HCT116 (cell line): ENCODE measurements at regions not wholly inside any gene's neighbourhood (a gene's known extent, or its start where the extent isn't known, plus 50 kb on each side); places are given as distances from the start of the nearest gene placed in this dataset.

Experiments used
- ATAC-seq: fragments of 200-7000 bp; cut with Tn5 transposase; 2 replicates; pipeline ENCODE4 v1.9.1; 2020; ENCODE audit warnings: mild to moderate bottlenecking, moderate library complexity
- BruUV-seq: library from RNA; stranded (reverse); fragments of 400-500 nt; replicated peaks from 2 replicates; lab custom pipeline; 2021; lab: Mats Ljungman, UMichigan
- CTCF ChIA-PET: fragments of 300-600 bp; sonication (Branson Sonifier 250); formaldehyde crosslinking; loops from one replicate; lab custom pipeline; 2021; ENCODE audit warnings: antibody characterized with exemption; lab: Charles Lee
- POLR2A ChIA-PET: fragments of 300-600, 350-600 bp; sonication (Branson Sonifier 250); formaldehyde crosslinking; loops from one replicate; lab custom pipeline; 2021; ENCODE audit warnings: antibody characterized with exemption; lab: Charles Lee
- RAD21 ChIA-PET, 2 experiments: fragments of 300-600 bp; sonication (Branson Sonifier 250); formaldehyde crosslinking; loops; one replicate each; lab custom pipeline; 2023; ENCODE audit warnings: low total read pairs in 2 of 2; ENCODE audit not compliant: uncharacterized antibody in 2 of 2, unreplicated experiment in 2 of 2, low non-redundant PET in 1 of 2; lab: Charles Lee
- DNase-seq: peaks from one replicate; pipeline ENCODE4 v3.0.0-alpha.2; 2010; ENCODE audit warnings: low read depth, low spot score
- H2AFZ ChIP-seq: fragments of 200-600 bp; shearing (Covaris generic), sonication (generic); 2 replicates; pipeline ENCODE4 v1.6.1; 2017; ENCODE audit warnings: low read depth, mixed run types, mixed read lengths, antibody characterized with exemption, low read length; ENCODE audit not compliant: poor library complexity, severe bottlenecking
- H3K27ac ChIP-seq: 2 replicates; pipeline ENCODE4 v1.5.1; 2012; ENCODE audit warnings: low read depth, low read length
- H3K27me3 ChIP-seq: fragments of 200-600 bp; sonication (generic); 2 replicates; pipeline ENCODE4 v1.6.1; 2016; ENCODE audit warnings: mixed run types, low read length, mixed read lengths; ENCODE audit not compliant: insufficient read depth
- H3K36me3 ChIP-seq, 2 experiments: fragments of 200-500 bp in 1 of 2; fragments of 200-600 bp in 1 of 2; sonication (Bioruptor generic) in 1 of 2; sonication (generic) in 1 of 2; 2 replicates each; pipeline versions ENCODE4 v1.5.1 to v1.6.1; 2014 to 2016; ENCODE audit warnings: low read length in 2 of 2, inconsistent platforms in 1 of 2, mixed read lengths in 1 of 2, mixed run types in 1 of 2; ENCODE audit not compliant: insufficient read depth in 2 of 2, control insufficient read depth in 1 of 2
- H3K4me1 ChIP-seq, 2 experiments: fragments of 200-600 bp in 1 of 2; sonication (generic) in 1 of 2; 2 replicates each; pipeline versions ENCODE4 v1.5.1 to v1.6.1; 2012 to 2017; ENCODE audit warnings: low read length in 2 of 2, inconsistent platforms in 1 of 2, mild to moderate bottlenecking in 1 of 2, mixed read lengths in 1 of 2, mixed run types in 1 of 2, moderate library complexity in 1 of 2; ENCODE audit not compliant: insufficient read depth in 2 of 2, control insufficient read depth in 1 of 2
- H3K4me2 ChIP-seq: fragments of 200-600 bp; sonication (generic); 2 replicates; pipeline ENCODE4 v1.6.1; 2017; ENCODE audit warnings: mixed run types, low read length, mixed read lengths
- H3K4me3 ChIP-seq, 2 experiments: fragments of 200-600 bp in 1 of 2; sonication (generic) in 1 of 2; replicated peaks in 1 of 2; 2 replicates each; pipeline ENCODE4 v1.5.1; 2011 to 2016; ENCODE audit warnings: low read length in 2 of 2, control low read depth in 1 of 2, low read depth in 1 of 2, mild to moderate bottlenecking in 1 of 2, mixed read lengths in 1 of 2, mixed run types in 1 of 2
- H3K79me2 ChIP-seq: fragments of 200-600 bp; sonication (generic); 2 replicates; pipeline ENCODE4 v1.6.1; 2017; ENCODE audit warnings: mild to moderate bottlenecking, mixed run types, low read length, moderate library complexity, mixed read lengths; ENCODE audit not compliant: insufficient read depth
- H3K9ac ChIP-seq: fragments of 200-600 bp; sonication (generic); 2 replicates; pipeline ENCODE4 v1.6.1; 2016; ENCODE audit warnings: low read length, mixed read lengths
- H3K9me2 ChIP-seq: fragments of 200-600 bp; sonication (generic), shearing (Covaris generic); 2 replicates; pipeline ENCODE4 v1.6.1; 2017; ENCODE audit warnings: mixed run types, mild to moderate bottlenecking, moderate library complexity; ENCODE audit not compliant: insufficient read depth
- H3K9me3 ChIP-seq, 2 experiments: fragments of 200-500 bp in 1 of 2; fragments of 200-600 bp in 1 of 2; sonication (Bioruptor generic) in 1 of 2; sonication (generic) in 1 of 2; 2 replicates each; pipeline ENCODE4 v1.6.1; 2014 to 2017; ENCODE audit warnings: low read length in 2 of 2, mixed read lengths in 2 of 2, inconsistent platforms in 1 of 2, low read depth in 1 of 2, mild to moderate bottlenecking in 1 of 2, mixed run types in 1 of 2, moderate library complexity in 1 of 2; ENCODE audit not compliant: control insufficient read depth in 1 of 2, insufficient read depth in 1 of 2
- H4K20me1 ChIP-seq: fragments of 200-600 bp; sonication (generic), shearing (Covaris generic); 2 replicates; pipeline ENCODE4 v1.6.1; 2017; ENCODE audit warnings: mixed run types, mild to moderate bottlenecking, moderate library complexity; ENCODE audit not compliant: insufficient read depth
- ATF3 ChIP-seq: IDR thresholded peaks from 2 replicates; pipeline ENCODE4 v1.6.1; 2012
- CEBPB ChIP-seq: IDR thresholded peaks from 2 replicates; pipeline ENCODE4 v1.6.1; 2012; ENCODE audit warnings: low read depth
- EGR1 ChIP-seq: IDR thresholded peaks from 2 replicates; pipeline ENCODE4 v1.6.1; 2012; ENCODE audit warnings: low read depth
- ELF1 ChIP-seq: IDR thresholded peaks from 2 replicates; pipeline ENCODE4 v1.6.1; 2012; ENCODE audit warnings: low read depth, borderline replicate concordance
- EZH2 ChIP-seq: fragments of 200-600 bp; sonication (generic); IDR thresholded peaks from 2 replicates; pipeline ENCODE4 v1.6.1; 2017; ENCODE audit warnings: antibody characterized with exemption, mixed run types
- EZH2phosphoT487 ChIP-seq: fragments of 200-600 bp; IDR thresholded peaks from 2 replicates; pipeline ENCODE4 v1.6.1; 2018; ENCODE audit warnings: antibody characterized with exemption, borderline replicate concordance
- FOSL1 ChIP-seq: IDR thresholded peaks from 2 replicates; pipeline ENCODE4 v1.6.1; 2012; ENCODE audit warnings: low read depth
- POLR2A ChIP-seq: IDR thresholded peaks from 2 replicates; pipeline ENCODE4 v1.7.0; 2011; ENCODE audit warnings: borderline replicate concordance; ENCODE audit not compliant: insufficient read depth, insufficient read length; ENCODE audit errors: extremely low read depth
- POLR2AphosphoS5 ChIP-seq: IDR thresholded peaks from 2 replicates; pipeline ENCODE4 v1.6.1; 2011; ENCODE audit warnings: mild to moderate bottlenecking, low read depth, low read length, moderate library complexity
- SP1 ChIP-seq: IDR thresholded peaks from 2 replicates; pipeline ENCODE4 v1.6.1; 2012; ENCODE audit warnings: low read depth
- SRF ChIP-seq: IDR thresholded peaks from 2 replicates; pipeline ENCODE4 v1.6.1; 2012; ENCODE audit warnings: low read depth
- intact Hi-C: fragments of 100-400 bp; cut with micrococcal nuclease; formaldehyde crosslinking; loops from 2 replicates; pipeline ENCODE4 v1.10.0; 2022
- TF ChIP-seq, protein P1 (sequence below), 3 experiments: fragments of 200-600 bp in 1 of 3; sonication (generic) in 1 of 3; IDR thresholded peaks in 2 of 3; conservative IDR thresholded peaks in 1 of 3; 2 replicates each; pipeline ENCODE4 v1.5.1; 2012 to 2017; ENCODE audit warnings: low read depth in 2 of 3, low read length in 2 of 3, antibody characterized with exemption in 1 of 3, borderline replicate concordance in 1 of 3, control low read depth in 1 of 3, mild to moderate bottlenecking in 1 of 3, mixed read lengths in 1 of 3, mixed run types in 1 of 3, moderate library complexity in 1 of 3; ENCODE audit not compliant: insufficient read depth in 1 of 3
- TF ChIP-seq, protein P2 (sequence below): IDR thresholded peaks from 2 replicates; pipeline ENCODE4 v1.6.1; 2011; ENCODE audit warnings: mild to moderate bottlenecking, low read length, moderate library complexity; ENCODE audit not compliant: insufficient replicate concordance; ENCODE audit errors: extremely low read depth
- TF ChIP-seq, protein P3 (sequence below): IDR thresholded peaks from 2 replicates; pipeline ENCODE4 v1.6.1; 2012

DNA sequence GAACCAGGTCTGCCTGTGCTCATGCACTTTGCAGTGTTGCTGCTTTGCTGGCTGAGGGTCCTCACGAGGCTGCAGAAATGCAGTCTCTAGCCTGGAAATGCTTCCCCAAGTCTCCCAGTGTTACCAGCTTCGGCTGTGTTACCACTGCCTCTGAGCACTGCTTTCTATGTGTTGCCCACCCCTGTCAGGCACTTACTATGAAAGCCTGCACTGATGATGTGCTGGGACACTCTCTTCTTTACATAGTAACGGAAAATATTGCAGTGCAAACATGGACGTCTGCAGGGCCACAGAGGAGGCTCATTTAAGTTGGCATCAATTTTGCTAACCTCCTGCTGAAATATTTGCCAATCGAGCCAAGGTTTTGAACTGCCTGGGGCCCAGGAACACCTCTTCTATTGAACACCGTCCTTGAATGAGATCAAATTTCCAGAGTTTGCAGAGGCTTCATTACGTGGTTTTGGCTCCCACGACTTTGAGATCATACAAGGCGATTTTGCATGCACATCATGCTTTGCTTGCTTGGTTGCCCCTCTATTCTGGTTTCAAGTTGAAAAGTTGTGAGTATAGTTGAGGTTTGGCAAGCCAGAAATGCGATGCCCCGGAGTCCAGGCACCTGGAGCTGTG, 404.7 kb upstream of the PODXL start:
- Histone ChIP-seq H3K4me1 (no peaks in the 10 kb centered on the region), H3K4me3 (no peak overlapping the region), H4K20me1 (no peaks in the 10 kb centered on the region), H3K36me3 (no peaks in the 10 kb centered on the region), H3K9ac (no peak overlapping the region), H3K79me2 (no peaks in the 10 kb centered on the region), H3K9me2 (no peaks in the 10 kb centered on the region), H3K27ac (no peak overlapping the region), H3K27me3 (peaks cover 50% of the 10 kb centered on the region), H3K4me2 (no peak overlapping the region), H3K9me3 (no peaks in the 10 kb centered on the region), H2AFZ (no peak overlapping the region)
- no TSS peak for BruUV-seq
- ChIA-PET RAD21 (no interaction called here), POLR2A (no interaction called here), CTCF (no interaction called here)
- no peak for ATAC-seq
- no peak for TF ChIP-seq SRF
- TF ChIP-seq CEBPB = no peak
- no peak for TF ChIP-seq SP1
- no peak for TF ChIP-seq POLR2A
- intact Hi-C loops = no loop called here
- no peak for DNase-seq

- Histone ChIP-seq H3K27me3 (peaks cover 43% of the 10 kb centered on the region; the same call in 1 of the 2 replicates), H3K27ac (no peak overlapping the region), H3K4me3 (no peak overlapping the region), H3K4me1 (no peaks in the 10 kb centered on the region), H3K79me2 (no peaks in the 10 kb centered on the region), H3K9ac (no peak overlapping the region), H3K9me3 (no peaks in the 10 kb centered on the region), H3K36me3 (no peaks in the 10 kb centered on the region), H2AFZ (no peak overlapping the region), H4K20me1 (no peaks in the 10 kb centered on the region), H3K9me2 (no peaks in the 10 kb centered on the region), H3K4me2 (no peak overlapping the region)
- no TSS peak for BruUV-seq
- DNase-seq (no peak), ATAC-seq (no peak)
- ChIA-PET POLR2A (no interaction called here), RAD21 (no interaction called here), CTCF (no interaction called here)
- TF ChIP-seq, protein P1, sequence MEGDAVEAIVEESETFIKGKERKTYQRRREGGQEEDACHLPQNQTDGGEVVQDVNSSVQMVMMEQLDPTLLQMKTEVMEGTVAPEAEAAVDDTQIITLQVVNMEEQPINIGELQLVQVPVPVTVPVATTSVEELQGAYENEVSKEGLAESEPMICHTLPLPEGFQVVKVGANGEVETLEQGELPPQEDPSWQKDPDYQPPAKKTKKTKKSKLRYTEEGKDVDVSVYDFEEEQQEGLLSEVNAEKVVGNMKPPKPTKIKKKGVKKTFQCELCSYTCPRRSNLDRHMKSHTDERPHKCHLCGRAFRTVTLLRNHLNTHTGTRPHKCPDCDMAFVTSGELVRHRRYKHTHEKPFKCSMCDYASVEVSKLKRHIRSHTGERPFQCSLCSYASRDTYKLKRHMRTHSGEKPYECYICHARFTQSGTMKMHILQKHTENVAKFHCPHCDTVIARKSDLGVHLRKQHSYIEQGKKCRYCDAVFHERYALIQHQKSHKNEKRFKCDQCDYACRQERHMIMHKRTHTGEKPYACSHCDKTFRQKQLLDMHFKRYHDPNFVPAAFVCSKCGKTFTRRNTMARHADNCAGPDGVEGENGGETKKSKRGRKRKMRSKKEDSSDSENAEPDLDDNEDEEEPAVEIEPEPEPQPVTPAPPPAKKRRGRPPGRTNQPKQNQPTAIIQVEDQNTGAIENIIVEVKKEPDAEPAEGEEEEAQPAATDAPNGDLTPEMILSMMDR (IDR thresholded peaks at IDR 0.05 in 2 of 3, conservative IDR thresholded peaks at IDR 0.05 in 1 of 3; ENCODE audit: borderline replicate concordance in 1 of 3, insufficient read depth in 1 of 3, low read depth in 2 of 3, low read length in 2 of 3) = no peak
- TF ChIP-seq SP1 = no peak
- no peak for TF ChIP-seq EGR1
- no peak for TF ChIP-seq EZH2
- TF ChIP-seq, protein P2, sequence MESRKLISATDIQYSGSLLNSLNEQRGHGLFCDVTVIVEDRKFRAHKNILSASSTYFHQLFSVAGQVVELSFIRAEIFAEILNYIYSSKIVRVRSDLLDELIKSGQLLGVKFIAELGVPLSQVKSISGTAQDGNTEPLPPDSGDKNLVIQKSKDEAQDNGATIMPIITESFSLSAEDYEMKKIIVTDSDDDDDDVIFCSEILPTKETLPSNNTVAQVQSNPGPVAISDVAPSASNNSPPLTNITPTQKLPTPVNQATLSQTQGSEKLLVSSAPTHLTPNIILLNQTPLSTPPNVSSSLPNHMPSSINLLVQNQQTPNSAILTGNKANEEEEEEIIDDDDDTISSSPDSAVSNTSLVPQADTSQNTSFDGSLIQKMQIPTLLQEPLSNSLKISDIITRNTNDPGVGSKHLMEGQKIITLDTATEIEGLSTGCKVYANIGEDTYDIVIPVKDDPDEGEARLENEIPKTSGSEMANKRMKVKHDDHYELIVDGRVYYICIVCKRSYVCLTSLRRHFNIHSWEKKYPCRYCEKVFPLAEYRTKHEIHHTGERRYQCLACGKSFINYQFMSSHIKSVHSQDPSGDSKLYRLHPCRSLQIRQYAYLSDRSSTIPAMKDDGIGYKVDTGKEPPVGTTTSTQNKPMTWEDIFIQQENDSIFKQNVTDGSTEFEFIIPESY = no peak
- no peak for TF ChIP-seq ELF1
- no peak for TF ChIP-seq FOSL1
- TF ChIP-seq EZH2phosphoT487 = no peak
- no peak for TF ChIP-seq POLR2AphosphoS5
- TF ChIP-seq, protein P3, sequence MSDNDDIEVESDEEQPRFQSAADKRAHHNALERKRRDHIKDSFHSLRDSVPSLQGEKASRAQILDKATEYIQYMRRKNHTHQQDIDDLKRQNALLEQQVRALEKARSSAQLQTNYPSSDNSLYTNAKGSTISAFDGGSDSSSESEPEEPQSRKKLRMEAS = no peak
- TF ChIP-seq ATF3 = no peak
- intact Hi-C loops = no loop called here
These were observed 402.8 kb upstream of the PODXL start for GRCh38 chr7:131959106-131959812.
